A549 (cell line): ENCODE measurements at regions not wholly inside any gene's neighbourhood (a gene's known extent, or its start where the extent isn't known, plus 50 kb on each side); places are given as distances from the start of the nearest gene placed in this dataset.

Experiments
- CEBPB ChIP-seq, 2 experiments: fragments of >200 bp in 1 of 2; sonication (Bioruptor Twin) in 1 of 2; formaldehyde crosslinking in 1 of 2; IDR thresholded peaks; 2 replicates each; pipeline ENCODE4 v1.6.1; 2012 to 2016
- EHMT2 ChIP-seq: fragments of 200-600 bp; sonication (generic); IDR thresholded peaks from 2 replicates; pipeline ENCODE4 v1.6.1; 2016; ENCODE audit warnings: antibody characterized with exemption, low read depth, mild to moderate bottlenecking, moderate library complexity
- EP300 ChIP-seq, 2 experiments: fragments of >200 bp; sonication (Bioruptor Twin); formaldehyde crosslinking; IDR thresholded peaks; 2 replicates in 1 of 2; 3 replicates in 1 of 2; pipeline ENCODE4 v1.6.1; 2016 to 2017
- FOSL2 ChIP-seq, 2 experiments: fragments of 450-650 bp in 1 of 2; fragments of >200 bp in 1 of 2; sonication (Bioruptor Twin) in 1 of 2; formaldehyde crosslinking; IDR thresholded peaks; 2 replicates each; pipeline versions ENCODE4 v1.5.0 to v1.6.1; 2016 to 2020; ENCODE audit warnings: mild to moderate bottlenecking in 1 of 2, moderate library complexity in 1 of 2
- HEYL ChIP-seq: fragments of 250-450 bp; sonication (Bioruptor Pico); IDR thresholded peaks from 2 replicates; pipeline ENCODE4 v1.8.0; 2021; ENCODE audit warnings: mild to moderate bottlenecking, moderate library complexity
- JUNB ChIP-seq: fragments of >200 bp; sonication (Bioruptor Twin); formaldehyde crosslinking; IDR thresholded peaks from 2 replicates; pipeline ENCODE4 v1.6.1; 2016
- KDM5A ChIP-seq: fragments of 200-600 bp; sonication (generic); IDR thresholded peaks from 2 replicates; pipeline ENCODE4 v1.6.1; 2016; ENCODE audit warnings: antibody characterized with exemption, mild to moderate bottlenecking
- MYC ChIP-seq: IDR thresholded peaks from 2 replicates; pipeline ENCODE4 v1.6.1; 2012; ENCODE audit warnings: mild to moderate bottlenecking, inconsistent platforms, low read length, improper control_type of control experiment, borderline replicate concordance
- NR3C1 ChIP-seq: fragments of >200 bp; sonication (Bioruptor Twin); formaldehyde crosslinking; IDR thresholded peaks from 3 replicates; pipeline ENCODE4 v1.6.1; 2017
- POLR2A ChIP-seq: IDR thresholded peaks from 2 replicates; pipeline ENCODE4 v1.6.1; 2012; ENCODE audit warnings: mild to moderate bottlenecking, low read length
- TF ChIP-seq, protein P1 (sequence below): fragments of >200 bp; sonication (Bioruptor Twin); formaldehyde crosslinking; IDR thresholded peaks from 3 replicates; pipeline ENCODE4 v1.5.1; 2016
- TF ChIP-seq, protein P2 (sequence below): fragments of >200 bp; sonication (Bioruptor Twin); formaldehyde crosslinking; IDR thresholded peaks from 3 replicates; pipeline ENCODE4 v1.6.1; 2016
- TF ChIP-seq, protein P3 (sequence below): fragments of 250-450 bp; sonication (Bioruptor Pico); IDR thresholded peaks from 2 replicates; pipeline ENCODE4 v1.5.0; 2021; ENCODE audit warnings: mild to moderate bottlenecking, moderate library complexity, borderline replicate concordance
- TF ChIP-seq, protein P4 (sequence below): fragments of 450-650 bp; IDR thresholded peaks from 2 replicates; pipeline ENCODE4 v1.6.1; 2014; ENCODE audit warnings: antibody characterized with exemption

DNA sequence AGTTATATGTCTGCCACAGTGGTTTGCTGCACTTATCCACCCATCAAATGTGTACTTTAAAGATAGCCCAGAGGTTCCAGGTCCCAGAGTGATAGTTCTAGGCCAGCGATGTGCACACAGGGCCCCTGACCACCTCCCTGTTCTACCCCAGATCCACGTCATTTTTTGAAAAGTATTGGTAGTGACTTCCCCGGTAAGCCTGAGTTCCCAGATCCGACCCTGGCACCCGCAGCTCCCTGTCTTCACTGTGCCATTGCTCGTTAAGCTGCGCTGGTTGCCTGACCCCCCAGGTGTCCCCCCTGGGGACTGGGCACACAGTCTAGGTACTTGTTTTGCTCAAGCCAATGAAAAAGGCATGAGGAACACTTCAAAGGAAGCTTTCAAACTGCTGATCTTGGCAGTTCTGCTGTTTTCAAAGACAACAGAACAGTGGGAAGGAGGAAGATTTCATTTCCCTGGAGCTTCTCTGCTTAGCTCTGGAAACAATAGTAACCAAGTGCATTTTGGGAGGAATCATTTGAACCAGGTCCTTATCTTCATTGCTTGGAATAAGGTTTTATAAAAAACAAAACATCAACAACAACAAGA lies 116.3 kb upstream of the TAB2 start:
- TF ChIP-seq, protein P1, sequence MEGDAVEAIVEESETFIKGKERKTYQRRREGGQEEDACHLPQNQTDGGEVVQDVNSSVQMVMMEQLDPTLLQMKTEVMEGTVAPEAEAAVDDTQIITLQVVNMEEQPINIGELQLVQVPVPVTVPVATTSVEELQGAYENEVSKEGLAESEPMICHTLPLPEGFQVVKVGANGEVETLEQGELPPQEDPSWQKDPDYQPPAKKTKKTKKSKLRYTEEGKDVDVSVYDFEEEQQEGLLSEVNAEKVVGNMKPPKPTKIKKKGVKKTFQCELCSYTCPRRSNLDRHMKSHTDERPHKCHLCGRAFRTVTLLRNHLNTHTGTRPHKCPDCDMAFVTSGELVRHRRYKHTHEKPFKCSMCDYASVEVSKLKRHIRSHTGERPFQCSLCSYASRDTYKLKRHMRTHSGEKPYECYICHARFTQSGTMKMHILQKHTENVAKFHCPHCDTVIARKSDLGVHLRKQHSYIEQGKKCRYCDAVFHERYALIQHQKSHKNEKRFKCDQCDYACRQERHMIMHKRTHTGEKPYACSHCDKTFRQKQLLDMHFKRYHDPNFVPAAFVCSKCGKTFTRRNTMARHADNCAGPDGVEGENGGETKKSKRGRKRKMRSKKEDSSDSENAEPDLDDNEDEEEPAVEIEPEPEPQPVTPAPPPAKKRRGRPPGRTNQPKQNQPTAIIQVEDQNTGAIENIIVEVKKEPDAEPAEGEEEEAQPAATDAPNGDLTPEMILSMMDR, result no peak
- no peak for TF ChIP-seq EP300 (IDR thresholded peaks at IDR 0.05)
- no peak for TF ChIP-seq POLR2A
- TF ChIP-seq, protein P2, sequence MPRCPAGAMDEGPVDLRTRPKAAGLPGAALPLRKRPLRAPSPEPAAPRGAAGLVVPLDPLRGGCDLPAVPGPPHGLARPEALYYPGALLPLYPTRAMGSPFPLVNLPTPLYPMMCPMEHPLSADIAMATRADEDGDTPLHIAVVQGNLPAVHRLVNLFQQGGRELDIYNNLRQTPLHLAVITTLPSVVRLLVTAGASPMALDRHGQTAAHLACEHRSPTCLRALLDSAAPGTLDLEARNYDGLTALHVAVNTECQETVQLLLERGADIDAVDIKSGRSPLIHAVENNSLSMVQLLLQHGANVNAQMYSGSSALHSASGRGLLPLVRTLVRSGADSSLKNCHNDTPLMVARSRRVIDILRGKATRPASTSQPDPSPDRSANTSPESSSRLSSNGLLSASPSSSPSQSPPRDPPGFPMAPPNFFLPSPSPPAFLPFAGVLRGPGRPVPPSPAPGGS, result no peak
- no peak for TF ChIP-seq NR3C1
- no peak for TF ChIP-seq KDM5A
- TF ChIP-seq, protein P3, sequence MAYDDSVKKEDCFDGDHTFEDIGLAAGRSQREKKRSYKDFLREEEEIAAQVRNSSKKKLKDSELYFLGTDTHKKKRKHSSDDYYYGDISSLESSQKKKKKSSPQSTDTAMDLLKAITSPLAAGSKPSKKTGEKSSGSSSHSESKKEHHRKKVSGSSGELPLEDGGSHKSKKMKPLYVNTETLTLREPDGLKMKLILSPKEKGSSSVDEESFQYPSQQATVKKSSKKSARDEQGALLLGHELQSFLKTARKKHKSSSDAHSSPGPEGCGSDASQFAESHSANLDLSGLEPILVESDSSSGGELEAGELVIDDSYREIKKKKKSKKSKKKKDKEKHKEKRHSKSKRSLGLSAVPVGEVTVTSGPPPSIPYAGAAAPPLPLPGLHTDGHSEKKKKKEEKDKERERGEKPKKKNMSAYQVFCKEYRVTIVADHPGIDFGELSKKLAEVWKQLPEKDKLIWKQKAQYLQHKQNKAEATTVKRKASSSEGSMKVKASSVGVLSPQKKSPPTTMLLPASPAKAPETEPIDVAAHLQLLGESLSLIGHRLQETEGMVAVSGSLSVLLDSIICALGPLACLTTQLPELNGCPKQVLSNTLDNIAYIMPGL (CRISPR knock-in tag), result no peak
- TF ChIP-seq JUNB, result no peak
- TF ChIP-seq MYC, result no peak
- TF ChIP-seq EHMT2, result no peak
- TF ChIP-seq CEBPB (IDR thresholded peaks at IDR 0.05), result no peak
- no peak for TF ChIP-seq HEYL (CRISPR knock-in tag)
- TF ChIP-seq, protein P4, sequence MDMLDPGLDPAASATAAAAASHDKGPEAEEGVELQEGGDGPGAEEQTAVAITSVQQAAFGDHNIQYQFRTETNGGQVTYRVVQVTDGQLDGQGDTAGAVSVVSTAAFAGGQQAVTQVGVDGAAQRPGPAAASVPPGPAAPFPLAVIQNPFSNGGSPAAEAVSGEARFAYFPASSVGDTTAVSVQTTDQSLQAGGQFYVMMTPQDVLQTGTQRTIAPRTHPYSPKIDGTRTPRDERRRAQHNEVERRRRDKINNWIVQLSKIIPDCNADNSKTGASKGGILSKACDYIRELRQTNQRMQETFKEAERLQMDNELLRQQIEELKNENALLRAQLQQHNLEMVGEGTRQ, result no peak
- TF ChIP-seq FOSL2 (IDR thresholded peaks at IDR 0.05), result no peak
- TF ChIP-seq FOSL2 (CRISPR knock-in tag; IDR thresholded peaks at IDR 0.05), result no peak
